GM21381 (cell line): ENCODE measurements at regions not wholly inside any gene's neighbourhood (a gene's known extent, or its start where the extent isn't known, plus 50 kb on each side); places are given as distances from the start of the nearest gene placed in this dataset.
"Not testable (repeated sequence)": the region's sequence is repeated elsewhere in the genome, so short reads cannot be mapped to it uniquely, and the experiment has no call there.

ENCODE experiments used
- ATAC-seq: cut with Tn5 transposase; IDR thresholded peaks from one replicate; pipeline ENCODE4 v1.9.1; 2021; ENCODE audit warnings: mild to moderate bottlenecking, moderate library complexity; ENCODE audit not compliant: unreplicated experiment

GRCh38 chr6:67606906-67607828, 1027.9 kb upstream of the ADGRB3 start:
- no peak for ATAC-seq

DNA sequence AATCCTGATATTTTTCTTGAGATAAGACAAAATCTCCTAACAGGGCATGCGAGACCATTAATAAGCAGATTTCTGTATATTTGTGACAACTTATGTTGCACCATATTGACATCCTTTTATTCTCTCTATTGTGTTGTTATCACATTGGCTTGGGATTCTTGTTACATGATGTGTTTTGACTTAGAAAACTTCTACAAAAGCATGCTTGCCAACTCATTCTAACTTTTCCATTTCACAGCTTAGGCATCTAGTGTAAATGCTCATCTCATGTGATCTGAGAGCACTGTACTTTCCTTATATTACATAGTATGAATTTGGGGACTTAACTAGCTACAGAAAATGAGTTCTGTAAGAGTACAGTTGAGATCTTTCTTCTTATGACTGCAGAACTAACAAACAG, 1040.7 kb upstream of the ADGRB3 start:
- no peak for ATAC-seq

- no peak for ATAC-seq
These were observed 1041.8 kb upstream of the ADGRB3 start for GRCh38 chr6:67593247-67593646.

GRCh38 chr6:67591910-67592309, 1043.2 kb upstream of the ADGRB3 start:
- no peak for ATAC-seq

- ATAC-seq: no peak
These were observed 1067.2 kb upstream of the ADGRB3 start for GRCh38 chr6:67567842-67568241.

DNA sequence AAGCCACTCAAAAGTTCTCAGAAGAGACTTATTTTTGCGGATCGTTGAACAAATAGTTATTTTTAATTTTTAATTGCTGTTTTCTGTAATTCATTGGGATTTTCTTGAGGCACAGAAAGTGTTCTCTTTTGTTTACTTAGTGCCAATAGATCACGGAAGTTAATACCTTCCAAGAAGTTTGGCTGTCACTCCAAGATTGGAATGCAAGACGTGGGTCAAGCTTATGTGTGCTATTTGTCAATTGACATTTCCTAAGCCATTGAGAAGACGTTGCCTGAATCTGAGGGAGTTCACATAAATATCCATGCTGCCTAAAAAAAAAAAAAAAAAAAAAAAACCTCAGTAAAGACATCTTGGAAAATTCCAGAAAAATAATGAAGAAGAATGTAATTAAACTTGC, 1071.4 kb upstream of the ADGRB3 start:
- ATAC-seq: no peak

DNA sequence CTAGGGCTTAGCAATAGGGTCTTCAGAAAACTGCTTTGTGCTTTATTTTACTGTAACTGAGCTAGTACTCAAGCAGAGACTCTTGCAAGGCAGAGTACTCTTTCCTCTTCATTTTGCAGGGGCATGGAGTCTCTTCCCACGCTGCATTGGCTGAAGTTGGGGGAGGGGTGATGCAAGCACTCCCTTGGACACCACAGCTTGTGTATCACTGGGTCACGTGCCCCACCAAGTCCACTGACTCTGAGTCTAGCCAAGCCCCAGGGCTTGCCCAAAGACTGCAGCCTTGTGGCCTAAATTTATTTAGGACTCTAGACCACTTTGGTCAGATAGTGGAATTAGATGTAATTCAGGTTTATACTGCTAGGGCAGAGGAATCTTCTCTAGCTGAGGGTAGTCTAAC, 1075.0 kb upstream of the ADGRB3 start:
- ATAC-seq: no peak

DNA sequence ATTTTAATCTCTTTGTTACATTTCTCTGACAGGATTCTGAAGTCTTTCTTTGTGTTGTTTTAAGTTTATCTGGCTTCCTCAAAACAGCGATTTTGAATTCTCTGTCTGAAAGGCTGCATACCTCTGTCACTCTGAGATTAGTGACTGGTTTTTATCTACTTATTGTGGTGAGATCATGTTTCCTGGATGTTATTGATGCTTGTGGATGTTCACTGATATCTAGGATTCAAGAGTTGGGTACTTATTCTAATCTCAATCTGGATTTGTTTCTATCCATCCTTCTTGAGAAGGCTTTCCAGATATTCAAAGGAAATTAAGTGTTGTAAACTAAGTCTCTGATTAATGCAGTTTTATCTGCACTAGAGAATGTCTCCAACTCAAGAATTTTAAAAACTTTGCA, 1076.1 kb upstream of the ADGRB3 start:
- ATAC-seq: no peak

DNA sequence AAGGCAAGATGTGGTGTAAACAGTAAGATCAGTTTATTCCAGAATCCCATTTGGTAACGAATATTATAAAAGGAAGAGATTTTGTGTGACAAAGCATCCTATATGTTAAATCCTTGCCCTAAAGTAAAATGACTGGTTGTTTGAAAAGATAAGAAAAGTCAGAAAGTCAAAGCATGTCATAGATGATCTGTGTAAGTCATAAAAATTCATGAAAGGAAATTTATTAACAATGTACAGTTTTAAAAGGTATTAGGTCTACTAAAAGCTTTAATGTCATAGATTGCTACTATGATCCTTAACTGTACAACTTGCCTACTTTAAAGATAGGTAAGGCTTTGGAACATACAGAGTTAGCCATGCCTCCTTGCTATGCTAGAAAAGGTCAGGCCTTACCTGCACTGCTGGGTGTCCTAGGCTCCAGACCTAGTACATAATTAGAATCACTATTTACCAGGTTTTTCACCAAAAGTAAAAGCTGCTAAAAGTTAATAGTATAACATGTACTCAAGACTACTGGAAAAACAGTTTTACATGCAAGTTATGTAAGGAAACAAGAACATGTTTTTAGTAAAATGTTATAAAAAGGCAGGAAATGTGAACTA, 1090.1 kb upstream of the ADGRB3 start:
- ATAC-seq: no peak

DNA sequence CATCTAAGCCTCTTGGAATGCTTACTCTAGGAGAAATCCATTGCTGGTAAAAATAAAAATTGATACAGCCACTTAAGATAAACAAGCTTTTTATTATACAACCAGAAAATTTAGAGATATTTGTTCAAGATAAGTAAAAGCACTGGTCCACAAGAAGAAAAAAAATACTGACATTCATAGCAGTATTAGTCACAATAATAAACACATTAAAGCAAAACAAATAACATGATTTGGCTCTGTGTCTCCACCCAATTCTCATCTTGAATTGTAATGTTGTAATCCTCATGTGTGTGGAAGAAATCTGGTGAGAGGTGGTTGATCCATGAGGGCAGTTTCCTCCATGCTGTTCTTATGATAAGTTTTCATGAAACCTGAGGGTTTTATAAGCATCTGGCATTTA, 1093.5 kb upstream of the ADGRB3 start:
- ATAC-seq: no peak

DNA sequence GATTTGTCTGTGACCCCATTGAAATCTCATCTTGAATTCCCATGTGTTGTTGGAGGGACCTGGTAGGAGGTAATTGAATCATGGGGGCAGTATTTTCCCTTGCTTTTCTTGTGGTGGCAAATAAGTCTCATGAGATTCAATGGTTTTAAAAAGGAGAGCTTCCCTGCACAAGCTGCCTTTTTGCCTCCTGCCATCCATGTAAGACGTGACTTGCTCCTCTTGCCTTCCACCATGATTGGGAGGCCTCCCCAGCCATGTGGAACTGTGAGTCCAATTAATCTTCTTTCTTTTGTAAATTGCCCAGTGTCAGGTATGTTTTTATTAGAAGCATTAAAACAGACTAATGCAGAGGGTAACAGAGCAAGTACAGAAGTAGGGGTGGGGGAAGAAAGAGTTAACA, 1097.0 kb upstream of the ADGRB3 start:
- ATAC-seq: no peak

DNA sequence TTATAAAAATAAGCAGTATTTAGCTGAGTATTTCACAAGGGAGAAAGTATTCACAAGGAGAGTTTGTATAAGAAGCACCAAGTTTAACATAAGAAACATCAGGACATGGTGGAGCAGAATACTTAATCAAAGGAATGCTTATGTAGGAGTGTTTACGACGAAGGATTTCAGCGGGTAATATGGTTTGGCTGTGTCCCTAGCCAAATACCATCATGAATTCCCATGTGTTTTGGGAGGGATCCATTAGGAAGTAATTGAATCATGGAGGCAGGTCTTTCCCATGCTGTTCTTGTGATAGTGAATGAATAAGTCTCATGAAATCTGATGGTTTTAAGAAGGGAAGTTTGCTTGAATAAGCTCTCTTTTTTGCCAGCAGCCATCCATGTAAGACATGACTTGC, 1099.1 kb upstream of the ADGRB3 start:
- no peak for ATAC-seq

DNA sequence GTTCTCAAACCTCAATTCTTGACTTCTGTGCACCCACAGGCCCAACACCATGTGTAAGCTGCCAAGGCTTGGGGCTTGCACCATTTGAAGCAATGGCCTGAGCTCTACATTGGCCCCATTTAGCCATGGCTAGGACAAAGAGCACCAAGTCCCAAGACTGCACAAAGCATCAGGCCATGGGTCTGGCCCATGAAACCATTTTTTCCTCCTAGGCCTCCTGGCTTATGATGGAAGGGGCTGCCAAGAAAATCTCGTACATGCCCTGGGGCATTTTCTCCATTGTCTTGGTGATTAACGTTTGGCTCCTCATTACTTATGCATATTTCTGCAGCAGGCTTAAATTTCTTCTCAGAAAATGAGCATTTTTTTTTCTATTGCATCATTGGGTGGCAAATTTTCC, 1128.7 kb upstream of the ADGRB3 start:
- ATAC-seq: no peak

DNA sequence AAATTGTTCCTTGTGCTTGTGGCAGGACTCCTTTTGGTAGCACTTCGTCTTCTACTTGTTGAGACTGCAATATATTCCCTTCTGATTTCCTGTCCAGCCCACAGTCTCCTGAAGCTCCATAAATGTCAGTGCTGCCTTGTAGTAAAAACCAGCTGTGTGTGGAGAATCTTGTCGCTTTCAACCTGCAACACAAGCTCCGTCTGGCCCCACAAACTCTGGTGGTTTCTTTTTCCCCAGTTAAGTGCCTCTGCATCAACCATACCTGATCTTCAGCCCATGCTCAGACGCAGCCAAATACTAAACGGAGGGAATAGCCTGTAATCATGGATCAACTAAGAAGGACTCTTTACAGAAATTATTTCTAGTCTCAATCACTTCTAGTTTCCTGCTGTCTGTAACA, 1133.3 kb upstream of the ADGRB3 start:
- ATAC-seq: no peak

DNA sequence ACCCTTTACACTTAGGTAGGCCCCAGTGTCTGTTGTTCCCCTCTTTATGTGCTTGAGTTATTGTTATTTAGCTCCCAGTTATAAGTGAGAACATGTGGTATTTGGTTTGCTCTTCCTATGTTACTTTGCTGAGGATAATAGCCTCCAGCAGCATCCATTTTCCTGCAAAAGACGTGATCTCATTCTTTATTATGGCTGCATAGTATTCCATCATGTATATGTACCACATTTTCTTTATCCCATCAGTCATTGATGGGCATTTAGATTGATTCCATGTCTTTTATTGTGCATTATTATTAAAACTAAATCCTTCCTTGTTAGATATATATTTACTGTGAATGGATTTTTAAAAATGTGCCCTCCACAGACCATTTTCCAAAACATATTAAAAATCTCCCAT, 1137.3 kb upstream of the ADGRB3 start:
- ATAC-seq: no peak

GRCh38 chr6:67496191-67496590, 1138.9 kb upstream of the ADGRB3 start:
- ATAC-seq: no peak

DNA sequence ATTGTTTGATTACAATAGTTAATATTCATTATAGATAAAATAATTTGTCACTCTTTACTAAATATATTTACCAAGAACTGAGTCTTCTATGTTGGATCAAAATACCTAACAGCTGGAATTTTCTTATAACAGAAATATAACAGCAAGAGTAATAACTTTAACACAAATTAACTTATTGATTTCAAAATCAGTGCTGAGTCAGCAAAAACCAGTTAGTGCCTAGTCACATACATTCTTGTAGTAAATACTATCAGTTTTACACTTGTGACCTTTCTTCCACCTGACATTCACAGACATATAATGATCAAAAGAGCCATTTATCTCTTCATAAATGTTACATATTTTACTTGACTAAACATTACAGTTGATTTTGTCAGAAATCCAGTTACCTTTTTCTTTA, 1141.4 kb upstream of the ADGRB3 start:
- ATAC-seq: no peak

DNA sequence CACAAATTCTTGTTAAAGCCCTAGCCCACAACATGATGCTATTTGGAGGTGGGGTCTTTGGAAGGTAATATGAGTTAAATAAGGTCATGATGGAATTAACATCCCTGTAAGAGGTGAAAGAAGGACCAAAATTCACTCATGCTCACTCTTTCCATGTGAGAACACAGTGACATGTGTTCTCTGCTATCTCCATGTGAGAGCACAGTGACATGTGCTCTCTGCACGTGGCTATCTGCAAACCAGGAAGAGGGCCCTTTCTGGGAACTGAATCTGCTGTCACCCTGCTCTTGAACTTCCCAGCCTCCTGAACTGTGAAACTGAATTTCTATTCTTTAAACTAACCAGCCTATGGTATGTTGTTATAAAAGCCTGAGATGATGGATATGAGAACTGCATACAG, 1159.4 kb upstream of the ADGRB3 start:
- ATAC-seq: no peak

DNA sequence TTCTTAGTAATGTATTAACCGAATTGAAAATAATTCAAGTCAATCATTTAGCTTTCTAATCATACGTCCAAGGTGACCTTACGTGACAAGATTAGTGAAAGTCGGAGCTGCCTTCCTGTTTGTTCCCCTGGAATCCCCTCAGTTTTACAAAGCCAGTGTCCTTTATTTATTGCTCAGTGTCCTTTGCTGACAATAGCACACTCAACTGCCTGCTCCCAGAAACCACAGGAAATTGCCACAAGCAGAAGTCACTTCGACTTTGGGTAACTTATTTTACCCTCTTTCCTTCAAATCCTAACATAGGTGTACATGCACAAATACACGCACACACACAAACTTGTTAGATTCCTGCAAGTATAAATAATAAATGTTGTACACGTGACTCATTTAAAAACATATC, 1167.7 kb upstream of the ADGRB3 start:
- no peak for ATAC-seq

DNA sequence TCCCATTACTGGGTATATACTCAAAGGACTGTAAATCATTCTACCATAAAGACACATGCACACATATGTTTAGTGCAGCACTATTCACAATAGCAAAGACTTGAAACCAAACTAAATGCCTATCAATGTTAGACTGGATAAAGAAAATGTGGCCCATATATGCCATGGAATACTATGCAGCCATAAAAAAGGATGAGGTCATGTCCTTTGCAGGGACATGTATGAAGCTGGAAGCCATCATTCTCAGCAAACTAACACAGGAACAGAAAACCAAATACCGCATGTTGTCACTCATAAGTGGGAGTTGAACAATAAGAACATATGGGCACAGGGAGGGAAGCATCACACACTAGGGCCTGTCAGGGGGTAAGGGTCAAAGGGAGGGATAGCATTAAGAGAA, 1172.4 kb upstream of the ADGRB3 start:
- not testable (repeated sequence) for ATAC-seq

- no peak for ATAC-seq
These were observed 1175.5 kb upstream of the ADGRB3 start for GRCh38 chr6:67459556-67459955.

GRCh38 chr6:67458265-67458664, 1176.8 kb upstream of the ADGRB3 start:
- no peak for ATAC-seq

GRCh38 chr6:67451874-67452273, 1183.2 kb upstream of the ADGRB3 start:
- no peak for ATAC-seq
